ENCODE measurements at regions not wholly inside any gene's neighbourhood (a gene's known extent, or its start where the extent isn't known, plus 50 kb on each side); places are given as distances from the start of the nearest gene placed in this dataset.

- TF ChIP-seq POLR2A (IDR thresholded peaks at IDR 0.05; ENCODE audit: low read depth) (no peak), POLR2AphosphoS5 (IDR thresholded peaks at IDR 0.05) (no peak), EP300 (IDR thresholded peaks at IDR 0.05) (no peak)
- TF ChIP-seq, protein P1, sequence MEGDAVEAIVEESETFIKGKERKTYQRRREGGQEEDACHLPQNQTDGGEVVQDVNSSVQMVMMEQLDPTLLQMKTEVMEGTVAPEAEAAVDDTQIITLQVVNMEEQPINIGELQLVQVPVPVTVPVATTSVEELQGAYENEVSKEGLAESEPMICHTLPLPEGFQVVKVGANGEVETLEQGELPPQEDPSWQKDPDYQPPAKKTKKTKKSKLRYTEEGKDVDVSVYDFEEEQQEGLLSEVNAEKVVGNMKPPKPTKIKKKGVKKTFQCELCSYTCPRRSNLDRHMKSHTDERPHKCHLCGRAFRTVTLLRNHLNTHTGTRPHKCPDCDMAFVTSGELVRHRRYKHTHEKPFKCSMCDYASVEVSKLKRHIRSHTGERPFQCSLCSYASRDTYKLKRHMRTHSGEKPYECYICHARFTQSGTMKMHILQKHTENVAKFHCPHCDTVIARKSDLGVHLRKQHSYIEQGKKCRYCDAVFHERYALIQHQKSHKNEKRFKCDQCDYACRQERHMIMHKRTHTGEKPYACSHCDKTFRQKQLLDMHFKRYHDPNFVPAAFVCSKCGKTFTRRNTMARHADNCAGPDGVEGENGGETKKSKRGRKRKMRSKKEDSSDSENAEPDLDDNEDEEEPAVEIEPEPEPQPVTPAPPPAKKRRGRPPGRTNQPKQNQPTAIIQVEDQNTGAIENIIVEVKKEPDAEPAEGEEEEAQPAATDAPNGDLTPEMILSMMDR (IDR thresholded peaks at IDR 0.05), result no peak
These were observed 716.5 kb upstream of the NRSN1 start for GRCh38 chr6:23409531-23409930.

All from esophagus muscularis mucosa (tissue), 4 donors.